Transverse colon (tissue), 4 donors: ENCODE measurements at regions not wholly inside any gene's neighbourhood (a gene's known extent, or its start where the extent isn't known, plus 50 kb on each side); places are given as distances from the start of the nearest gene placed in this dataset.
"Not testable (repeated sequence)": the region's sequence is repeated elsewhere in the genome, so short reads cannot be mapped to it uniquely, and the experiment has no call there.

Experiments used
- DNase-seq: peaks from one replicate; pipeline ENCODE4 v3.0.0-alpha.2; 2019
- H3K27ac ChIP-seq, 4 donors: fragments of 200-600 bp; sonication (generic); 2 replicates each; pipeline ENCODE4 v1.5.1; 2016 to 2018; ENCODE audit warnings: inconsistent platforms in 4 of 4
- H3K27me3 ChIP-seq: fragments of 200-600 bp; sonication (generic); 2 replicates; pipeline ENCODE4 v1.5.1; 2017; ENCODE audit warnings: inconsistent platforms
- H3K36me3 ChIP-seq, 4 donors: fragments of 200-600 bp; sonication (generic); 2 replicates each; pipeline ENCODE4 v1.5.1; 2017 to 2019; ENCODE audit warnings: inconsistent platforms in 4 of 4
- H3K4me1 ChIP-seq, 4 donors: fragments of 200-600 bp; sonication (generic); 2 replicates each; pipeline ENCODE4 v1.5.1; 2017 to 2020; ENCODE audit warnings: inconsistent platforms in 4 of 4
- H3K4me3 ChIP-seq, 4 donors: fragments of 200-600 bp; sonication (generic); 1 replicate in 1 of 4; 2 replicates in 3 of 4; pipeline versions ENCODE4 v1.5.1 to v1.6.1; 2017 to 2019; ENCODE audit warnings: inconsistent platforms in 4 of 4
- H3K9me3 ChIP-seq, 2 donors: fragments of 200-600 bp; sonication (generic); 2 replicates each; pipeline ENCODE4 v1.5.1; 2017 to 2019; ENCODE audit warnings: inconsistent platforms in 2 of 2
- EP300 ChIP-seq: sonication (generic); formaldehyde crosslinking; IDR thresholded peaks from one replicate; pipeline ENCODE4 v1.6.1; 2017; ENCODE audit warnings: antibody characterized with exemption, low read depth
- POLR2A ChIP-seq: fragments of 450-650 bp; IDR thresholded peaks from one replicate; pipeline ENCODE4 v1.6.1; 2016; ENCODE audit warnings: antibody characterized with exemption, mild to moderate bottlenecking, moderate library complexity
- POLR2AphosphoS5 ChIP-seq, 3 donors: sonication (generic); formaldehyde crosslinking; IDR thresholded peaks; one replicate each; pipeline ENCODE4 v1.6.1; 2016; ENCODE audit warnings: antibody characterized with exemption in 3 of 3
- WGBS, 2 donors: methylation state at CpG; one replicate each; pipeline ENCODE4 v1.1.5; 2018; ENCODE audit warnings: low coverage in 1 of 2; 5-methylcytosine and 5-hydroxymethylcytosine counted together
- in situ Hi-C, 4 donors: fragments of 200-750 bp; cut with MboI; loops; one replicate each; pipeline versions ENCODE4 v1.15.0 to v1.15.1; 2017; ENCODE audit warnings: low sequenced_read_pairs in 3 of 4, low pct_ligation_motif_present in 1 of 4, low pct_unique_long_range_greater_than_20kb in 1 of 4
- intact Hi-C: fragments of 100-400 bp; cut with DNase I; formaldehyde crosslinking; loops from one replicate; pipeline ENCODE4 v1.15.1; 2023; ENCODE audit warnings: low total_unique reads
- TF ChIP-seq, protein P1 (sequence below), 5 experiments: fragments of 200-600 bp in 3 of 5; fragments of 450-650 bp in 2 of 5; sonication (generic) in 3 of 5; IDR thresholded peaks; 1 replicate in 2 of 5; 2 replicates in 3 of 5; pipeline ENCODE4 v1.5.1; 2016 to 2017; ENCODE audit warnings: antibody characterized with exemption in 5 of 5, inconsistent platforms in 3 of 5, mild to moderate bottlenecking in 2 of 5, moderate library complexity in 1 of 5

DNA sequence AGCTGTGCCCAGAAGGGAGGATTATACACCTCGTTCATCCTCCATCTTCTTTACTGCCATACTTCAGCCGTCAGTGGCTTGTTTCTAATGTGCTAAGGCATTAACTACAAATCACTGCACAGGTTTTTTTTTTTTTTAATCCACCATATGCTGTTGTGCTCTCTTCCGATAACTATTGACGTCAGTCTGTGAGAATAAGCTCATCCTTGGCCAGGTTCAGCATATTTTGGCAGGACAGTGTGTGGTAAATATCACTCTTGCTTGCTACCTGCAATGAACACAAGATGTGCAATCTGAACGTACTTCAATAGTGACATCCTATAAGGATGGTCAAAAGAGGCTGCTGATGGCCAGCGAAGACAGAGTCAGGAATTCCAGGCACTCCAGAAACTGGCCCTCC, 2030.7 kb upstream of the PCDH20 start:
- TF ChIP-seq, protein P1, sequence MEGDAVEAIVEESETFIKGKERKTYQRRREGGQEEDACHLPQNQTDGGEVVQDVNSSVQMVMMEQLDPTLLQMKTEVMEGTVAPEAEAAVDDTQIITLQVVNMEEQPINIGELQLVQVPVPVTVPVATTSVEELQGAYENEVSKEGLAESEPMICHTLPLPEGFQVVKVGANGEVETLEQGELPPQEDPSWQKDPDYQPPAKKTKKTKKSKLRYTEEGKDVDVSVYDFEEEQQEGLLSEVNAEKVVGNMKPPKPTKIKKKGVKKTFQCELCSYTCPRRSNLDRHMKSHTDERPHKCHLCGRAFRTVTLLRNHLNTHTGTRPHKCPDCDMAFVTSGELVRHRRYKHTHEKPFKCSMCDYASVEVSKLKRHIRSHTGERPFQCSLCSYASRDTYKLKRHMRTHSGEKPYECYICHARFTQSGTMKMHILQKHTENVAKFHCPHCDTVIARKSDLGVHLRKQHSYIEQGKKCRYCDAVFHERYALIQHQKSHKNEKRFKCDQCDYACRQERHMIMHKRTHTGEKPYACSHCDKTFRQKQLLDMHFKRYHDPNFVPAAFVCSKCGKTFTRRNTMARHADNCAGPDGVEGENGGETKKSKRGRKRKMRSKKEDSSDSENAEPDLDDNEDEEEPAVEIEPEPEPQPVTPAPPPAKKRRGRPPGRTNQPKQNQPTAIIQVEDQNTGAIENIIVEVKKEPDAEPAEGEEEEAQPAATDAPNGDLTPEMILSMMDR (IDR thresholded peaks at IDR 0.05) = no peak
- TF ChIP-seq POLR2A (no peak), POLR2AphosphoS5 (IDR thresholded peaks at IDR 0.05) (no peak), EP300 (no peak)
- Histone ChIP-seq H3K4me1 (no peaks in the 10 kb centered on the region), H3K27ac (no peak overlapping the region), H3K27me3 (no peaks in the 10 kb centered on the region), H3K36me3 (no peaks in the 10 kb centered on the region), H3K9me3 (no peaks in the 10 kb centered on the region), H3K4me3 (no peak overlapping the region)
- 71 to 82% methylated on average over 6 of the region's 6 CpGs for WGBS, 2 donors
- intact Hi-C loops = no loop called here
- in situ Hi-C loops = no loop called here
- no peak for DNase-seq

DNA sequence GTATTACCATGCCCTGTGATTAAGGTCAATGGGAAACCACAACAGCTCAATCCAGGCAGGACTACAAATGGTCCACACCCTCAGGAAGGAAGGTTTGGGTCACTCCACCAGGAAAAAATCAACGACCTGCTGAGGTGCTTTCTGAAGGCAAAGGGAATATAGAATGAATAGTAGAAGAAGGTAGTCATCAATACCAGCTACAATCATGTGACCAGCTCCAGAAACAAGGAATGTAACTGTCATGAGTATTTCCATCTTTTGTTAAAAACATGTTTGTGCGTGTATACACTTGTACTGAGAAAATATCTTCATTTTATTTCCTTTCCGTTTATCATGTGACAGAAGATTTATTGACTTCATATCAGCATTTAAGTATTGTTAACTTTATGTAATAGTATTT, 2028.6 kb upstream of the PCDH20 start:
- H3K27ac ChIP-seq, H3K4me3 ChIP-seq, H3K27me3 ChIP-seq, H3K9me3 ChIP-seq, intact Hi-C loops, H3K4me1 ChIP-seq, in situ Hi-C loops, DNase-seq, H3K36me3 ChIP-seq: not testable (repeated sequence)
- WGBS, 2 donors = 61 to 79% methylated on average over 3 of the region's 3 CpGs

DNA sequence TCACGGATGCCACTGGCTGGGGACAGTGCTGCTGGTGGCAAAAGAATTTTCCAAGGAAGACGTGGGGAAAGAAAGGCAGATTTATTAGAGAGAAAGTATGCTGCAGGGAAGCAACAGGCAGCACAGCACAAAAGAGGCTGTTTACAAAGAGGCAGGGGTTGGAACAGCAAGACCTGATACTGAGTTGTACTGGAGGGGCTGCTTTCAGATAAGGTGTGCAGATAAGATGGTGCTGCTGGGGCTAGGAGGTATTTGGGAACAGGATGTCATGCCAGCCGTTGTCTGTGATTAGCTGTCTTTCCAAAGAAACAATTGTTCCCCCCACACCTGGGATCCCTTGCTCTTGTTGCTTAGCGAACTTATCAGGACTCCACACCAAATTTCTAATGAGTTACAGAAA, 2023.3 kb upstream of the PCDH20 start:
- in situ Hi-C loops = no loop called here
- no peaks in the 10 kb centered on the region for H3K27me3 ChIP-seq
- 45 to 74% methylated on average over 2 to 4 of the region's 4 CpGs for WGBS, 2 donors
- no peaks in the 10 kb centered on the region for H3K9me3 ChIP-seq
- H3K27ac ChIP-seq = no peak overlapping the region
- no peaks in the 10 kb centered on the region for H3K4me1 ChIP-seq
- intact Hi-C loops = no loop called here
- H3K4me3 ChIP-seq = no peak overlapping the region
- H3K36me3 ChIP-seq = no peaks in the 10 kb centered on the region
- TF ChIP-seq POLR2A (no peak), POLR2AphosphoS5 (IDR thresholded peaks at IDR 0.05) (no peak), EP300 (no peak)
- TF ChIP-seq, protein P1 (IDR thresholded peaks at IDR 0.05) = no peak
- DNase-seq = no peak

DNA sequence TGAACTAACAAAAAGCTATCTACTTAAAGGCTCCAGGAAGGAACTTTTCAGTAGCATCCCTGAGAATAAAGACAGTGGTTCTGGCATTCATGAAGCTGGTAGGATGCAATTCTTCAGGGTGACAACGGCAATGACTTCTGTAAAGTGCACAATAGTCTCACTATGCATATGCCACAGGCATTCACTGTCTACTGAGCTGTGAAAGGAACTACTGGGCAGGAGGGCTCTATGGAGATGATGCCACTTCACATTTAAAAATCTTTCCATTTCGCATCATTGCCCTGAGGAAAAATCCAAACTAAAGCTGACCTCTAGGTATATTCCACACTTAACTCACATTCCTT, 2020.6 kb upstream of the PCDH20 start:
- TF ChIP-seq EP300 = no peak
- Histone ChIP-seq H3K4me1 (no peaks in the 10 kb centered on the region), H3K27me3 (no peaks in the 10 kb centered on the region), H3K27ac (no peak overlapping the region), H3K36me3 (no peaks in the 10 kb centered on the region), H3K9me3 (no peaks in the 10 kb centered on the region), H3K4me3 (no peak overlapping the region)
- no peak for DNase-seq
- intact Hi-C loops (no loop called here), in situ Hi-C loops (no loop called here)
- WGBS, 2 donors = 59 to 67% methylated on average over 2 of the region's 2 CpGs

DNA sequence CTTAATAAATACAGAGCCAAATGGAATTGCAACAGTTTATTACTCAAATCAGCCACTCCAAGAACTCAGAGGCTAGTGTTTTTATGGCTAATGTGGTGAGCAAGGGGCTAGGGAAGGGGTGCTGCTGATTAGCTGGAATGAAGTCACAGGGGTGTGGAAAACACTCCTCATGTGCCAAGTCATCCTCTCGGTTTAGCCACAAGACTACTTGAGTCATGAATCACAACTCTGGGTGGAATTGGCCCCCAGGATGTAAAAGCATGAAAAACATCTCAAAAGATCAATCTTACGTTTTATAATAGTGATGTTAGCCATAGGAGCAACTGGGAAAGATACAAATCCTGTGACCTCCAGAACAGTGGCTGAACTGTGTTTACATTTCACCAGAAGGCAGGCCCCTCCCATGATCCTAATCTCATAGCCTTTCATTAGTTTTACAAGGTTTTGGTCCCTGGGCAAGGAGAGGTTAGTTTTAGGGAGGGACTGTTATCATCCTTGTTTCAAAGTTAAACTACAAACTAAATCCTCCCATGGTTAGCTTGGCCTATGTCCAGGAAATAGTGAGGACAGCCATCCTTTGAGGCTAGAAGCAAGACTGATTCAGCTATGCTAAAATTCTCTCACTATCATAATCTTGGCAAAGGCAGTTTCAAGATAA, 2020.1 kb upstream of the PCDH20 start:
- Histone ChIP-seq H3K27ac (no peak overlapping the region), H3K4me1 (no peaks in the 10 kb centered on the region), H3K36me3 (no peaks in the 10 kb centered on the region), H3K4me3 (no peak overlapping the region), H3K9me3 (no peaks in the 10 kb centered on the region), H3K27me3 (no peaks in the 10 kb centered on the region)
- no peak for DNase-seq
- TF ChIP-seq POLR2AphosphoS5 (IDR thresholded peaks at IDR 0.05) (no peak), EP300 (no peak), POLR2A (no peak)
- TF ChIP-seq, protein P1 (IDR thresholded peaks at IDR 0.05) = no peak
- 38% methylated on average over 2 of the region's 2 CpGs; no CpG with 5 or more reads in 1 of the 2 donors for WGBS, 2 donors
- intact Hi-C loops = no loop called here
- in situ Hi-C loops = no loop called here
